Neural progenitor cell (in vitro differentiated cells): ENCODE measurements at regions not wholly inside any gene's neighbourhood (a gene's known extent, or its start where the extent isn't known, plus 50 kb on each side); places are given as distances from the start of the nearest gene placed in this dataset.

ENCODE experiments used
- CTCF ChIP-seq: fragments of 200-600 bp; sonication (generic); IDR thresholded peaks from 2 replicates; pipeline ENCODE4 v1.5.1; 2017; ENCODE audit warnings: antibody characterized with exemption, mild to moderate bottlenecking
- EZH2 ChIP-seq: fragments of 200-600 bp; sonication (generic); IDR thresholded peaks from 2 replicates; pipeline ENCODE4 v1.6.1; 2017; ENCODE audit warnings: antibody characterized with exemption, mild to moderate bottlenecking, moderate library complexity

GRCh38 chr2:140076164-140076563 is 1296.0 kb upstream of the NXPH2 start:
- TF ChIP-seq CTCF = no peak
- TF ChIP-seq EZH2 = no peak
